ENCODE measurements at regions not wholly inside any gene's neighbourhood (a gene's known extent, or its start where the extent isn't known, plus 50 kb on each side); places are given as distances from the start of the nearest gene placed in this dataset.

GRCh38 chr20:4542270-4542669, 144.0 kb upstream of the PRNP start:
- Mint-ChIP-seq H3K4me3 (no peak overlapping the region), H3K27me3 (peaks cover 33% of the 10 kb centered on the region), H3K27ac (no peak overlapping the region), H3K4me1 (no peaks in the 10 kb centered on the region), H3K9me3 (ENCODE audit: insufficient read depth) (no peaks in the 10 kb centered on the region)
- Histone ChIP-seq H3K27ac (ENCODE audit: low read length in 2 of 2) (no peak overlapping the region), H3K79me2 (ENCODE audit: control insufficient read depth, insufficient read depth, low read length) (no peaks in the 10 kb centered on the region), H3K4me1 (ENCODE audit: control insufficient read depth in 2 of 2, insufficient read depth in 2 of 2, low read length in 2 of 2) (no peaks in the 10 kb centered on the region), H3K27me3 (replicated peaks in 1 of 4; ENCODE audit: control extremely low read depth in 1 of 4, control insufficient read depth in 3 of 4, insufficient read depth in 4 of 4, low read length in 3 of 4) (no peaks in the 10 kb centered on the region), H4K20me1 (ENCODE audit: control insufficient read depth, insufficient read depth, low read length, poor library complexity, severe bottlenecking) (no peaks in the 10 kb centered on the region), H2AFZ (ENCODE audit: insufficient read depth, low read depth, low read length, poor library complexity, severe bottlenecking) (no peak overlapping the region), H3K4me2 (replicated peaks; ENCODE audit: low read depth, low read length, poor library complexity, severe bottlenecking) (no peak overlapping the region), H3K4me3 (ENCODE audit: control extremely low read depth in 1 of 5, extremely low read depth in 1 of 5, insufficient read depth in 1 of 5, low read depth in 2 of 5, low read length in 4 of 5) (no peak overlapping the region), H3K36me3 (replicated peaks in 1 of 2; ENCODE audit: control extremely low read depth in 1 of 2, control insufficient read depth in 1 of 2, extremely low read depth in 1 of 2, insufficient read depth in 2 of 2, low read length in 1 of 2) (no peaks in the 10 kb centered on the region), H3K9ac (ENCODE audit: low read length) (no peak overlapping the region), H3K9me3 (ENCODE audit: control extremely low read depth in 1 of 3, control insufficient read depth in 2 of 3, insufficient read depth in 1 of 3, low read length in 2 of 3) (no peaks in the 10 kb centered on the region)
- DNase-seq (no peak), ATAC-seq (ENCODE audit: low read depth) (no peak)
- CTCF ChIA-PET, result no interaction called here
- TF ChIP-seq CTCF (IDR thresholded peaks at IDR 0.05) (no peak), EZH2 (IDR thresholded peaks at IDR 0.05; ENCODE audit: borderline replicate concordance, insufficient read depth, low read depth, low read length, poor library complexity, severe bottlenecking) (no peak)
- POLR2A ChIA-PET, result no interaction called here
- intact Hi-C loops (cut with micrococcal nuclease), result no loop called here
- WGBS (ENCODE audit: insufficient coverage), result 66% methylated on average over 2 of the region's 4 CpGs

- intact Hi-C loops (cut with micrococcal nuclease), result no loop called here
- no peaks in the 10 kb centered on the region for H3K4me1 Mint-ChIP-seq
- Histone ChIP-seq H3K9ac (ENCODE audit: low read length) (no peak overlapping the region), H3K27ac (ENCODE audit: low read length in 2 of 2) (no peak overlapping the region), H3K36me3 (replicated peaks in 1 of 2; ENCODE audit: control extremely low read depth in 1 of 2, control insufficient read depth in 1 of 2, extremely low read depth in 1 of 2, insufficient read depth in 2 of 2, low read length in 1 of 2) (no peaks in the 10 kb centered on the region), H3K4me2 (replicated peaks; ENCODE audit: low read depth, low read length, poor library complexity, severe bottlenecking) (no peak overlapping the region), H3K9me3 (ENCODE audit: control extremely low read depth in 1 of 3, control insufficient read depth in 2 of 3, insufficient read depth in 1 of 3, low read length in 2 of 3) (no peaks in the 10 kb centered on the region), H3K4me3 (ENCODE audit: control extremely low read depth in 1 of 5, extremely low read depth in 1 of 5, insufficient read depth in 1 of 5, low read depth in 2 of 5, low read length in 4 of 5) (no peak overlapping the region), H4K20me1 (ENCODE audit: control insufficient read depth, insufficient read depth, low read length, poor library complexity, severe bottlenecking) (no peaks in the 10 kb centered on the region), H3K4me1 (ENCODE audit: control insufficient read depth in 2 of 2, insufficient read depth in 2 of 2, low read length in 2 of 2) (no peaks in the 10 kb centered on the region), H3K27me3 (replicated peaks in 1 of 4; ENCODE audit: control extremely low read depth in 1 of 4, control insufficient read depth in 3 of 4, insufficient read depth in 4 of 4, low read length in 3 of 4) (peaks cover 0 to 7% (median 0%) of the 10 kb centered on the region in 4 experiments), H2AFZ (ENCODE audit: insufficient read depth, low read depth, low read length, poor library complexity, severe bottlenecking) (no peak overlapping the region), H3K79me2 (ENCODE audit: control insufficient read depth, insufficient read depth, low read length) (no peaks in the 10 kb centered on the region)
- POLR2A ChIA-PET, result no interaction called here
- CTCF ChIA-PET, result no interaction called here
- peaks cover 5% of the 10 kb centered on the region for H3K9me3 Mint-ChIP-seq (ENCODE audit: insufficient read depth)
- H3K27ac Mint-ChIP-seq, result no peak overlapping the region
- no peak for DNase-seq
- ATAC-seq (ENCODE audit: low read depth), result no peak
- WGBS (ENCODE audit: insufficient coverage), result no CpG with 5 or more reads among the region's 3 CpGs
- peaks cover 40% of the 10 kb centered on the region for H3K27me3 Mint-ChIP-seq
- no peak overlapping the region for H3K4me3 Mint-ChIP-seq
- TF ChIP-seq CTCF (IDR thresholded peaks at IDR 0.05) (no peak), EZH2 (IDR thresholded peaks at IDR 0.05; ENCODE audit: borderline replicate concordance, insufficient read depth, low read depth, low read length, poor library complexity, severe bottlenecking) (no peak)
Measured at GRCh38 chr20:4534315-4534714, 151.9 kb upstream of the PRNP start.

Measured in B cell (primary cell).